ENCODE measurements at regions not wholly inside any gene's neighbourhood (a gene's known extent, or its start where the extent isn't known, plus 50 kb on each side); places are given as distances from the start of the nearest gene placed in this dataset.
A peak's percentile ranks its signal among the peaks of the same experiment; 100 is the strongest.

DNA sequence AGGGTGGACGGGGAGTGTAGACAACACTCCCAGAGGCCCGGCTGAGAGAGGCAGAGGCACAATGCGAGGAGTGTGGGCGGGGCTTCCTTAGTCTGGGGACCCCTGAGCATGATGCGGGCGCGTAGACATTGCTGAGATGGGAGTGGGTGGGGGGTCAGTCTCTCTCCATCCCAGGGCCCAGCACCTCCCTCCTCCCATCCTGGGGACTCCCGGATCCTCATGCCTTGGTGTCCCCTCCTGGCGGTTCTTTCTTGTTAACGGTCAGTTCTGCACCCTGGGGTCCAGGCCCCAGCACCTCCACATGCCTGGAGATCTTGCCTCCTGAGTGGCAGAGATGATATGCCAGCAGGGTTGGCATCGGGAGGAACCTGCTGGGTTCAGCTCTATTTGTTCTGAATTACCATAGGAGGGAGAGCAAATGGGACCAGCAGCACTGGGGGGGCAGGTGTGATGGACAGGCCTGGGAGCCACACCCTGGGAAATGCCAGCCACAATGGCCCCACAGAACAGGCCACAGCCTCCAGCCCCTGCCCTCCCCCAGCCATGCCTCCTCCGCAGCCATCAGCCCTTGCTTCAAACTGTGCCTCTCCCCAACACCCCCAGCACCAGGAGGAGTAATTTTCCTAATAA is 55.7 kb downstream of the RTL6 start:
- TF ChIP-seq, protein P1, sequence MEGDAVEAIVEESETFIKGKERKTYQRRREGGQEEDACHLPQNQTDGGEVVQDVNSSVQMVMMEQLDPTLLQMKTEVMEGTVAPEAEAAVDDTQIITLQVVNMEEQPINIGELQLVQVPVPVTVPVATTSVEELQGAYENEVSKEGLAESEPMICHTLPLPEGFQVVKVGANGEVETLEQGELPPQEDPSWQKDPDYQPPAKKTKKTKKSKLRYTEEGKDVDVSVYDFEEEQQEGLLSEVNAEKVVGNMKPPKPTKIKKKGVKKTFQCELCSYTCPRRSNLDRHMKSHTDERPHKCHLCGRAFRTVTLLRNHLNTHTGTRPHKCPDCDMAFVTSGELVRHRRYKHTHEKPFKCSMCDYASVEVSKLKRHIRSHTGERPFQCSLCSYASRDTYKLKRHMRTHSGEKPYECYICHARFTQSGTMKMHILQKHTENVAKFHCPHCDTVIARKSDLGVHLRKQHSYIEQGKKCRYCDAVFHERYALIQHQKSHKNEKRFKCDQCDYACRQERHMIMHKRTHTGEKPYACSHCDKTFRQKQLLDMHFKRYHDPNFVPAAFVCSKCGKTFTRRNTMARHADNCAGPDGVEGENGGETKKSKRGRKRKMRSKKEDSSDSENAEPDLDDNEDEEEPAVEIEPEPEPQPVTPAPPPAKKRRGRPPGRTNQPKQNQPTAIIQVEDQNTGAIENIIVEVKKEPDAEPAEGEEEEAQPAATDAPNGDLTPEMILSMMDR (conservative IDR thresholded peaks at IDR 0.05), result no peak
- no peaks in the 10 kb centered on the region for H3K36me3 Mint-ChIP-seq (ENCODE audit: low read depth)
- no peak overlapping the region for H3K27ac Mint-ChIP-seq (ENCODE audit: unreplicated experiment)
- no peak for DNase-seq (ENCODE audit: low read depth, low spot score)
- no peaks in the 10 kb centered on the region for H3K27me3 Mint-ChIP-seq (ENCODE audit: low read depth)
- H3K4me3 Mint-ChIP-seq, result no peak overlapping the region
- H3K4me1 Mint-ChIP-seq, result no peaks in the 10 kb centered on the region
- H3K9me3 Mint-ChIP-seq, result no peaks in the 10 kb centered on the region

DNA sequence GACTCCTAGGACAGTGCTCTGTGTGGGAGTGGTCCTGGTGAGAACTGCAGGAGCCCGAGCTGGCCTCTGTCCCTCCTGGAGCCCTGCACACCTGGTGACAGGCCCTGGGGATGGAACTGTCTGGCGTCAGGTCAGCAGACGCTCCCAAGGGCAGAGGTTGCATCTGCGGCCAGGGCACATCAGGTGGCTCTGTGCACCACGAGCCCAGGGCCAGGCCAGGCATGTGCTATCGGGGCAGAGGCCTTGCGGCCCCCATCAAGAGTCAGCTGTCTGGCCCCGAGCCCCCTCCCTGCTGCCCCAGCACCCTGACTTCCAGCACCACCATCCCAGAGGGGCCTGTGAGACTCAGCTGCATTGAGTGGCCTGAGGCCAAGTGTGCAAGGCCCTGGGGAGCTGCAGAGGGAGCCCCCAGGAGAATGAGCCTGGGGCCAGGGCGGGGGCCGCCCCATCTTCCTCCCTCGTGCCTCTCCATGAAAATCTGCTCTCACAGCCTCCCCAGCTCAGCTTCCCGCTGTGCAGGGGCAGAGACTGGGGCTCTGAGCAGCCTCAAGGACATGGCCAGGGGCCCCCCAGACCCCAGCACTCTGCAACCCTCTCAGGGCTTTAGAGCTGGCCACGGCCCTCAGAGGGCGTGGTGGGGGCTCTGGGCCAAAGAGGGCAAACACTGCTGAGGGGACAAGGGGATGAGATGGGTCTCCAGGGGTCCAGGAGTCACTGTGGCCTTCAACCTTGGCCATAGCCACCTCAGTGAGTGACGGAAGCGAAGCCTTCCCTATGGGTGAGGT is 56.4 kb downstream of the RTL6 start:
- no peaks in the 10 kb centered on the region for H3K9me3 Mint-ChIP-seq

DNA sequence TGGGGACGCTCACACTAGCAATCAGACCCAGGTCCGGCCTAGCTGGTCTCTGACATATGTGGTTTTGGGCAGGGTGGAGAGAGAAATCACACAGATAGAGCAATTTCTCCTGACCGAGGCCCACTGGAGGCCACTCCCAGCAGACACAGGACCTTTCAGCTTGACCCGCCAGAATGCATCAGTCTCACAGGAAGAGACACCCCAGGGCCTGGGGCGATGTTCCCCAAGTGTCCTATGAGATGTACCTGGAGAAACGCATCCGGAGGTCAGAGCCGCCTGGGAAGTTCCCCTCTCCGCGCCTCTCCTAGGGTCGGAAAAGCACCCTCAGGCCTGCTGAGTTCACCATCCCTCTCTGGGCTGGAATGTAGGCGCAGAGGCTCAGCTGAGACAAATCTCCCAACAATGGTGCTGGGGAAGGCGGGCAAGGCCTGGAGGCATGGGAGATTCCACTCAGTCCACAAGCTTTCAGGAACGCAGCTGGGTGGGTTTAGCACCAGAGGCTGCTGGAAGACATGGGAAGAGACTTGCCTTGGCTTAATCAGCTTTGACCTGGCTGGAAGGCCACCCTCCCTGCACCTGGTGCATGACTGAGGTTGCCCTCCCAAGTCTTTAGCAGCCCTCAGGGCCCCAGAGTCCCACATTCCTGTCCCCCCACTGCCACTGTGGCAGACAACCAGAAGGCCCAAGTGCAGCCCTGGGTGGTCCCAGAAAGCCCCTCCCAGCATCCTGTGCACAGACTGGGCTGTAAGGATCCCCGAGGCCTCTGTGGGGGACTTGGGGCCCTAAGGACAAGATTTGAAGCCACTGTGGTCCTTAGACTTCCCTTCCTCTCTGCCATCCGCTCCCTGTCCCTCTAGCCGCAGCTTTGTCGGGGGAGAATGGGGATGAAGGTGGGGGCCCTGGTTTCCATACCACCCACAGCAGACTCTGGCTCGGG is 57.5 kb downstream of the RTL6 start:
- no peak overlapping the region for H3K4me3 Mint-ChIP-seq
- no peaks in the 10 kb centered on the region for H3K36me3 Mint-ChIP-seq (ENCODE audit: low read depth)
- TF ChIP-seq, protein P1 (conservative IDR thresholded peaks at IDR 0.05), result no peak
- H3K27me3 Mint-ChIP-seq (ENCODE audit: low read depth), result no peaks in the 10 kb centered on the region
- peaks cover 6% of the 10 kb centered on the region for H3K4me1 Mint-ChIP-seq
- peak overlapping the region; percentile 35 for H3K27ac Mint-ChIP-seq (ENCODE audit: unreplicated experiment)
- DNase-seq (ENCODE audit: low read depth, low spot score), result no peak
- no peaks in the 10 kb centered on the region for H3K9me3 Mint-ChIP-seq

More for the DNA sequence above, 56.4 kb downstream of the RTL6 start:
- TF ChIP-seq, protein P1 (conservative IDR thresholded peaks at IDR 0.05), result no peak
- no peak overlapping the region for H3K27ac Mint-ChIP-seq (ENCODE audit: unreplicated experiment)
- no peaks in the 10 kb centered on the region for H3K27me3 Mint-ChIP-seq (ENCODE audit: low read depth)
- no peak overlapping the region for H3K4me3 Mint-ChIP-seq
- no peak for DNase-seq (ENCODE audit: low read depth, low spot score)
- peaks cover 4% of the 10 kb centered on the region for H3K4me1 Mint-ChIP-seq
- no peaks in the 10 kb centered on the region for H3K36me3 Mint-ChIP-seq (ENCODE audit: low read depth)

DNA sequence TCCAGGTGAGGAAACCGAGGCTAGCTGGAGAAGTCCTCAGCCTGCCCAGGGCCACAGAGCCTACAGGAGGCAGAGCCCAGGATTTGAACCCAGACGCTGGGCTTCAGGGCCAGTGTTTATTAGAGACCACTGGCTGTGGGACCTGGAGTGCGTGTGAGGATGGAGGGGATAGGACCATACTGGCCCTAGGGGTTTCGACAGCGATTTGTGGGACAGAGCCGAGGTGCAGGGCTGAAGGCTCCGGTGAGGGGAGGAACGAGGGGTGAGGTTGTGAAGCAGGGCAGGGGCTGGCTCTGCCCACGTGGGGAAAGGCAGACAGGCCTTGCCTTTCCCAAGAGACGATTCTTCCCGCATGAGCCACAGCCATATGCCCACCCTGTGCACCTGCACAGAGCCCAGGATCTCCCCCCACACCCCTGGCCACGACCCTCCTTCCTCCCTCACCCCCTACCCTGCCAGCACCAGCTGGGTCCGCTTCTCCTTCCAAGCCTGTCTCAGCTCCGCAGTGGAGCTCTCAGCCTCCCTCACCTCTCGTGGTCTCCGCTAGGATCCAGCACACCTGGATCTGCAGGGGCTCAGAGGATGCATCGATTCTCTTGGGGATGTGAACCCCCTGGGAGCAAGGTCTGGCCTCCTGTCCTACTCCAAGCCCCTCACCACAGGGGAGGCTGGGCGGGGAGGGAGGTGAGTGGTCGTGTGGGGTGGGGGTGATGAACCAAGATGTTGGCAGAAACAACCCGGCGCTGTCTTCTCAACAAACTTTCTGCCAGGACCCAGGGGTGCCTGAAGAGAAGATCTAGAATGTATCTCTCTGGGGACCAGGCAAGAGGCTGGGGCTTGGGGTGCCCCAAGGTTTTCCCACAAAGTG is 58.4 kb downstream of the RTL6 start:
- Mint-ChIP-seq H3K4me1 (peaks cover 6% of the 10 kb centered on the region), H3K27ac (ENCODE audit: unreplicated experiment) (no peak overlapping the region), H3K27me3 (ENCODE audit: low read depth) (no peaks in the 10 kb centered on the region), H3K36me3 (ENCODE audit: low read depth) (no peaks in the 10 kb centered on the region), H3K9me3 (no peaks in the 10 kb centered on the region), H3K4me3 (no peak overlapping the region)
- TF ChIP-seq, protein P1 (conservative IDR thresholded peaks at IDR 0.05), result no peak
- DNase-seq (ENCODE audit: low read depth, low spot score), result no peak

Data from neural crest cell (in vitro differentiated cells).